HepG2 (cell line): ENCODE measurements at regions not wholly inside any gene's neighbourhood (a gene's known extent, or its start where the extent isn't known, plus 50 kb on each side); places are given as distances from the start of the nearest gene placed in this dataset.

Experiments
- ATAC-seq: fragments of 200-7000 bp; cut with Tn5 transposase; 3 replicates; pipeline ENCODE4 v1.9.1; 2020; ENCODE audit warnings: mild to moderate bottlenecking, moderate library complexity
- BruUV-seq: library from RNA; stranded (reverse); fragments of 400-500 nt; replicated peaks from 2 replicates; lab custom pipeline; 2021; lab: Mats Ljungman, UMichigan
- CTCF ChIA-PET: fragments of 300-600 bp; formaldehyde crosslinking; extraction: SDS; loops from one replicate; lab custom pipeline; 2021; ENCODE audit warnings: low total read pairs, inconsistent platforms, low intra/inter-chr PET ratio; lab: Yijun Ruan, JAX
- POLR2A ChIA-PET: fragments of 350-600 bp; sonication (Branson Sonifier 250); formaldehyde crosslinking; loops from one replicate; lab custom pipeline; 2020; ENCODE audit warnings: antibody characterized with exemption, inconsistent platforms; lab: Yijun Ruan, JAX
- DNase-seq: peaks from one replicate; pipeline ENCODE4 v3.0.0-alpha.2; 2015; ENCODE audit warnings: low spot score
- FAIRE-seq: peaks from 3 replicates; lab custom pipeline; 2011; peaks lifted over from hg19 to GRCh38; lab: Jason Lieb, UNC
- H2AFZ ChIP-seq: one replicate; pipeline ENCODE4 v1.6.1; 2011; ENCODE audit warnings: low read length, inconsistent platforms
- H3K27ac ChIP-seq: fragments of 300-600 bp; 3 replicates; pipeline ENCODE4 v1.8.0; 2011; ENCODE audit warnings: mixed run types, mild to moderate bottlenecking, mixed read lengths, low read length, inconsistent platforms; ENCODE audit not compliant: insufficient read depth; ENCODE audit errors: extremely low read length
- H3K27me3 ChIP-seq, 2 experiments: fragments of 200-600 bp in 1 of 2; 2 replicates in 1 of 2; 3 replicates in 1 of 2; pipeline versions ENCODE4 v1.6.0 to v1.8.0; 2011; ENCODE audit warnings: low read length in 2 of 2, mild to moderate bottlenecking in 2 of 2, moderate library complexity in 2 of 2, inconsistent platforms in 1 of 2; ENCODE audit not compliant: insufficient read depth in 2 of 2, control insufficient read depth in 1 of 2
- H3K36me3 ChIP-seq, 2 experiments: fragments of 200-600 bp in 1 of 2; replicated peaks in 1 of 2; 2 replicates in 1 of 2; 3 replicates in 1 of 2; pipeline versions ENCODE4 v1.5.1 to v1.8.0; 2011; ENCODE audit warnings: low read length in 2 of 2, inconsistent platforms in 1 of 2; ENCODE audit not compliant: insufficient read depth in 2 of 2, control insufficient read depth in 1 of 2
- H3K4me1 ChIP-seq: 2 replicates; pipeline ENCODE4 v1.5.1; 2012; ENCODE audit warnings: low read length, inconsistent platforms; ENCODE audit not compliant: insufficient read depth
- H3K4me2 ChIP-seq: 2 replicates; pipeline ENCODE4 v1.6.0; 2011; ENCODE audit warnings: low read depth, low read length, inconsistent platforms
- H3K4me3 ChIP-seq, 3 experiments: fragments of 200-600 bp in 1 of 3; sonication (generic), shearing (Covaris generic) in 1 of 3; replicated peaks in 1 of 3; 2 replicates each; pipeline ENCODE4 v1.5.1; 2011 to 2016; ENCODE audit warnings: low read length in 3 of 3, inconsistent platforms in 2 of 3, low read depth in 2 of 3, mild to moderate bottlenecking in 2 of 3, control low read depth in 1 of 3, mixed read lengths in 1 of 3; ENCODE audit not compliant: insufficient read depth in 1 of 3
- H3K79me2 ChIP-seq: one replicate; pipeline ENCODE4 v1.6.1; 2011; ENCODE audit warnings: low read length, inconsistent platforms; ENCODE audit not compliant: insufficient read depth
- H3K9ac ChIP-seq: 2 replicates; pipeline ENCODE4 v1.6.0; 2011; ENCODE audit warnings: mild to moderate bottlenecking, low read depth, low read length, inconsistent platforms; ENCODE audit not compliant: insufficient read depth
- H3K9me3 ChIP-seq: 2 replicates; pipeline ENCODE4 v1.5.1; 2012; ENCODE audit warnings: mild to moderate bottlenecking, low read length
- H4K20me1 ChIP-seq: 2 replicates; pipeline ENCODE4 v1.6.0; 2011; ENCODE audit warnings: inconsistent platforms, mild to moderate bottlenecking, low read length, moderate library complexity; ENCODE audit not compliant: insufficient read depth
- BCL6 ChIP-seq: IDR thresholded peaks from 2 replicates; pipeline ENCODE4 v1.6.1; 2016; ENCODE audit warnings: missing genetic modification reagents, missing compliant biosample characterization
- FOXC1 ChIP-seq: sonication (generic); formaldehyde crosslinking; IDR thresholded peaks from 2 replicates; pipeline ENCODE4 v1.8.0; 2022; ENCODE audit warnings: mild to moderate bottlenecking, missing genetic modification reagents, borderline replicate concordance
- KAT2B ChIP-seq: fragments of 150-350 bp; IDR thresholded peaks from 2 replicates; pipeline ENCODE4 v1.6.1; 2014; ENCODE audit warnings: low read depth, low read length, borderline replicate concordance
- KDM4B ChIP-seq: sonication (generic); formaldehyde crosslinking; IDR thresholded peaks from 2 replicates; pipeline ENCODE4 v1.4.0; 2020; ENCODE audit warnings: missing genetic modification reagents
- KLF15 ChIP-seq: sonication (generic); formaldehyde crosslinking; IDR thresholded peaks from 2 replicates; pipeline ENCODE4 v1.8.1; 2023; ENCODE audit warnings: borderline replicate concordance, mild to moderate bottlenecking, inconsistent platforms, missing genetic modification reagents, mixed read lengths
- LBX2 ChIP-seq: sonication (generic); formaldehyde crosslinking; IDR thresholded peaks from 2 replicates; pipeline ENCODE4 v1.5.0; 2020; ENCODE audit warnings: missing genetic modification reagents, mild to moderate bottlenecking, borderline replicate concordance
- LRRFIP1 ChIP-seq: sonication (generic); formaldehyde crosslinking; conservative IDR thresholded peaks from 2 replicates; pipeline ENCODE4 v1.4.0; 2020; ENCODE audit warnings: missing genetic modification reagents
- MAFG ChIP-seq: sonication (generic); formaldehyde crosslinking; IDR thresholded peaks from 2 replicates; pipeline ENCODE4 v1.5.1; 2020; ENCODE audit warnings: mild to moderate bottlenecking, missing genetic modification reagents
- RXRB ChIP-seq: IDR thresholded peaks from 2 replicates; pipeline ENCODE4 v1.6.1; 2016; ENCODE audit warnings: borderline replicate concordance, missing genetic modification reagents, missing compliant biosample characterization
- STAT6 ChIP-seq: sonication (generic); formaldehyde crosslinking; IDR thresholded peaks from 2 replicates; pipeline ENCODE4 v1.4.0; 2020; ENCODE audit warnings: missing genetic modification reagents, mild to moderate bottlenecking, borderline replicate concordance
- SUZ12 ChIP-seq: fragments of 150-350 bp; IDR thresholded peaks from 2 replicates; pipeline ENCODE4 v1.6.1; 2014; ENCODE audit warnings: low read depth, low read length
- TEAD2 ChIP-seq: sonication (generic); formaldehyde crosslinking; IDR thresholded peaks from 2 replicates; pipeline ENCODE4 v1.9.0; 2021; ENCODE audit warnings: missing genetic modification reagents
- TRIM24 ChIP-seq: sonication (generic); formaldehyde crosslinking; IDR thresholded peaks from 2 replicates; pipeline ENCODE4 v1.8.0; 2022; ENCODE audit warnings: mild to moderate bottlenecking, missing genetic modification reagents
- ZNF225 ChIP-seq: sonication (generic); formaldehyde crosslinking; IDR thresholded peaks from 2 replicates; pipeline ENCODE4 v1.4.0; 2020; ENCODE audit warnings: mild to moderate bottlenecking, missing genetic modification reagents
- WGBS: methylation state at CpG from one replicate; pipeline ENCODE4 v1.1.6; 2017; ENCODE audit warnings: low lambda C conversion rate; 5-methylcytosine and 5-hydroxymethylcytosine counted together
- in situ Hi-C: cut with HindIII; loops from 2 replicates; pipeline ENCODE4 v1.10.0; 2017; ENCODE audit warnings: low pct_unique_long_range_greater_than_20kb; ENCODE audit not compliant: extremely low pct_ligation_motif_present
- intact Hi-C: fragments of 100-400 bp; cut with micrococcal nuclease; formaldehyde crosslinking; loops from one replicate; pipeline ENCODE4 v1.10.0; 2022; ENCODE audit not compliant: unreplicated experiment

GRCh38 chr4:137694138-137694537 is 161.8 kb upstream of the PCDH18 start (continued):
- no peak for TF ChIP-seq LRRFIP1
- no peak for TF ChIP-seq KAT2B
- no peak for TF ChIP-seq KLF15 (CRISPR knock-in tag)
- TF ChIP-seq KDM4B (CRISPR knock-in tag) = no peak

GRCh38 chr4:137693641-137694040 is 161.3 kb upstream of the PCDH18 start:
- no TSS peak for BruUV-seq

GRCh38 chr4:137692205-137692604 is 159.9 kb upstream of the PCDH18 start:
- H3K36me3 ChIP-seq = no peaks in the 10 kb centered on the region
- no peak overlapping the region for H2AFZ ChIP-seq
- POLR2A ChIA-PET = no interaction called here
- H4K20me1 ChIP-seq = no peaks in the 10 kb centered on the region
- FAIRE-seq = no peak
- H3K9me3 ChIP-seq = no peaks in the 10 kb centered on the region
- ATAC-seq = no peak
- no TSS peak for BruUV-seq
- H3K4me1 ChIP-seq = no peaks in the 10 kb centered on the region
- TF ChIP-seq LBX2 (CRISPR knock-in tag) (no peak), SUZ12 (no peak), BCL6 (CRISPR knock-in tag) (no peak), TEAD2 (CRISPR knock-in tag) (no peak), ZNF225 (no peak), STAT6 (CRISPR knock-in tag) (no peak), RXRB (CRISPR knock-in tag) (no peak), MAFG (CRISPR knock-in tag) (no peak), FOXC1 (CRISPR knock-in tag) (no peak)
- TF ChIP-seq, all 625 proteins: peak for 0
- Histone ChIP-seq H3K27ac (no peak overlapping the region), H3K9ac (no peak overlapping the region), H3K4me2 (no peak overlapping the region), H3K27me3 (no peaks in the 10 kb centered on the region; a peak in 1 of 5 replicates), H3K79me2 (no peaks in the 10 kb centered on the region), H3K4me3 (no peak overlapping the region)
- DNase-seq = no peak
- CTCF ChIA-PET = no interaction called here
- in situ Hi-C loops = no loop called here
- intact Hi-C loops = no loop called here

More at GRCh38 chr4:137693641-137694040, 161.3 kb upstream of the PCDH18 start:
- H3K36me3 ChIP-seq = no peaks in the 10 kb centered on the region
- TF ChIP-seq TRIM24 (CRISPR knock-in tag) = no peak
- H4K20me1 ChIP-seq = no peaks in the 10 kb centered on the region
- ATAC-seq (no peak), FAIRE-seq (no peak), DNase-seq (no peak)
- CTCF ChIA-PET = no interaction called here
- no peaks in the 10 kb centered on the region for H3K4me1 ChIP-seq
- H3K79me2 ChIP-seq = no peaks in the 10 kb centered on the region
- POLR2A ChIA-PET = no interaction called here
- intact Hi-C loops = no loop called here
- 0% methylated on average over 1 of the region's 1 CpG for WGBS
- H3K27me3 ChIP-seq = no peaks in the 10 kb centered on the region; a peak in 1 of 5 replicates
- no peaks in the 10 kb centered on the region for H3K9me3 ChIP-seq
- no peak overlapping the region for H3K4me2 ChIP-seq
- in situ Hi-C loops = no loop called here
- no peak overlapping the region for H3K9ac ChIP-seq
- H3K4me3 ChIP-seq = no peak overlapping the region
- H3K27ac ChIP-seq = no peak overlapping the region
- no peak overlapping the region for H2AFZ ChIP-seq
